ENCODE measurements at regions not wholly inside any gene's neighbourhood (a gene's known extent, or its start where the extent isn't known, plus 50 kb on each side); places are given as distances from the start of the nearest gene placed in this dataset.
A peak's percentile ranks its signal among the peaks of the same experiment; 100 is the strongest.

DNA sequence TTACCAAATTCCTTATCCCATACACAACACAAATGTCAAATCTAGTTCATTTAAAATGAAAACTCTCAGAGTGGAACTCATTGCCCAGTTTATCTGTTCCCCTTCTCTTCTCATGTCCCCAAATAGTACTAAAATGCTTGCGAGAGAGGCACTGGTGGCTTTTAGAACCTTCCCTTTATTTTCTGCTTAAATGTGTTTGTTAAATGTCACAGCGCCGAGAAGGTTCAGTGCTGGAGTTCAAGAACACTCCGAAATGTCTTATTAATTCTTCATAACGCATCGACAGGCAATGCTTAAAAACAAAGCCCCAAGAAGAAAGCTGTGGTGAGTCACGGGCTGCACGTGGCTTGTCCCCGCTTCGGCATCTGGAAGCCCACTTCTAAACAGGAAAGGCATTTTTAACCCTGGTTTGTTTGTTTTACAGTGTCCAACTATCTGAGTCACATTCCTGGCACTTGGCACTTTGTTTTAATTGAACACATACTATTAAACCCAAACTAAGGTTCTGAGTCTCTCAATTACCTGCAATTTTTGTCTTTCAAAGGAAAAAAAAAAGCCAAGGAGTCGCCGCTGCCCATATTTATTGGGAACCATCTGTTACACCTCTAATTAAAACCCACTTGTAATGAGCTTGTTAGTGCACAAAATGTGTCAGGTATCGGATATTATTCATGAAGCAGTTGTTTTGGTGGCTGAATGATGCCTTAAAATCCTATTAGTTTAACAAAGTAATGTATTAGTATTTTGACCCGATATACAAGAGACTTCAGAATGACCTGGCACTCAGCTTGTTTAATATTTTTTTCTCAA lies 49.9 kb upstream of the MGMT start:
- TF ChIP-seq ATF3 (IDR thresholded peaks at IDR 0.05) (no peak), GABPA (IDR thresholded peaks at IDR 0.05 in 1 of 2, conservative IDR thresholded peaks at IDR 0.05 in 1 of 2) (no peak), TAF1 (conservative IDR thresholded peaks at IDR 0.05) (no peak), FOXA1 (IDR thresholded peaks at IDR 0.05) (no peak), JUND (IDR thresholded peaks at IDR 0.05) (peak; percentile 7 to 31), FOXA2 (IDR thresholded peaks at IDR 0.05) (no peak), YY1 (IDR thresholded peaks at IDR 0.05) (no peak), SP1 (IDR thresholded peaks at IDR 0.05) (no peak)
- TF ChIP-seq, protein P1, sequence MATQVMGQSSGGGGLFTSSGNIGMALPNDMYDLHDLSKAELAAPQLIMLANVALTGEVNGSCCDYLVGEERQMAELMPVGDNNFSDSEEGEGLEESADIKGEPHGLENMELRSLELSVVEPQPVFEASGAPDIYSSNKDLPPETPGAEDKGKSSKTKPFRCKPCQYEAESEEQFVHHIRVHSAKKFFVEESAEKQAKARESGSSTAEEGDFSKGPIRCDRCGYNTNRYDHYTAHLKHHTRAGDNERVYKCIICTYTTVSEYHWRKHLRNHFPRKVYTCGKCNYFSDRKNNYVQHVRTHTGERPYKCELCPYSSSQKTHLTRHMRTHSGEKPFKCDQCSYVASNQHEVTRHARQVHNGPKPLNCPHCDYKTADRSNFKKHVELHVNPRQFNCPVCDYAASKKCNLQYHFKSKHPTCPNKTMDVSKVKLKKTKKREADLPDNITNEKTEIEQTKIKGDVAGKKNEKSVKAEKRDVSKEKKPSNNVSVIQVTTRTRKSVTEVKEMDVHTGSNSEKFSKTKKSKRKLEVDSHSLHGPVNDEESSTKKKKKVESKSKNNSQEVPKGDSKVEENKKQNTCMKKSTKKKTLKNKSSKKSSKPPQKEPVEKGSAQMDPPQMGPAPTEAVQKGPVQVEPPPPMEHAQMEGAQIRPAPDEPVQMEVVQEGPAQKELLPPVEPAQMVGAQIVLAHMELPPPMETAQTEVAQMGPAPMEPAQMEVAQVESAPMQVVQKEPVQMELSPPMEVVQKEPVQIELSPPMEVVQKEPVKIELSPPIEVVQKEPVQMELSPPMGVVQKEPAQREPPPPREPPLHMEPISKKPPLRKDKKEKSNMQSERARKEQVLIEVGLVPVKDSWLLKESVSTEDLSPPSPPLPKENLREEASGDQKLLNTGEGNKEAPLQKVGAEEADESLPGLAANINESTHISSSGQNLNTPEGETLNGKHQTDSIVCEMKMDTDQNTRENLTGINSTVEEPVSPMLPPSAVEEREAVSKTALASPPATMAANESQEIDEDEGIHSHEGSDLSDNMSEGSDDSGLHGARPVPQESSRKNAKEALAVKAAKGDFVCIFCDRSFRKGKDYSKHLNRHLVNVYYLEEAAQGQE (IDR thresholded peaks at IDR 0.05): no peak
- TF ChIP-seq, protein P2, sequence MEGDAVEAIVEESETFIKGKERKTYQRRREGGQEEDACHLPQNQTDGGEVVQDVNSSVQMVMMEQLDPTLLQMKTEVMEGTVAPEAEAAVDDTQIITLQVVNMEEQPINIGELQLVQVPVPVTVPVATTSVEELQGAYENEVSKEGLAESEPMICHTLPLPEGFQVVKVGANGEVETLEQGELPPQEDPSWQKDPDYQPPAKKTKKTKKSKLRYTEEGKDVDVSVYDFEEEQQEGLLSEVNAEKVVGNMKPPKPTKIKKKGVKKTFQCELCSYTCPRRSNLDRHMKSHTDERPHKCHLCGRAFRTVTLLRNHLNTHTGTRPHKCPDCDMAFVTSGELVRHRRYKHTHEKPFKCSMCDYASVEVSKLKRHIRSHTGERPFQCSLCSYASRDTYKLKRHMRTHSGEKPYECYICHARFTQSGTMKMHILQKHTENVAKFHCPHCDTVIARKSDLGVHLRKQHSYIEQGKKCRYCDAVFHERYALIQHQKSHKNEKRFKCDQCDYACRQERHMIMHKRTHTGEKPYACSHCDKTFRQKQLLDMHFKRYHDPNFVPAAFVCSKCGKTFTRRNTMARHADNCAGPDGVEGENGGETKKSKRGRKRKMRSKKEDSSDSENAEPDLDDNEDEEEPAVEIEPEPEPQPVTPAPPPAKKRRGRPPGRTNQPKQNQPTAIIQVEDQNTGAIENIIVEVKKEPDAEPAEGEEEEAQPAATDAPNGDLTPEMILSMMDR (IDR thresholded peaks at IDR 0.05; ENCODE audit: low read depth, low read length, missing input control): no peak
- TF ChIP-seq, protein P3, sequence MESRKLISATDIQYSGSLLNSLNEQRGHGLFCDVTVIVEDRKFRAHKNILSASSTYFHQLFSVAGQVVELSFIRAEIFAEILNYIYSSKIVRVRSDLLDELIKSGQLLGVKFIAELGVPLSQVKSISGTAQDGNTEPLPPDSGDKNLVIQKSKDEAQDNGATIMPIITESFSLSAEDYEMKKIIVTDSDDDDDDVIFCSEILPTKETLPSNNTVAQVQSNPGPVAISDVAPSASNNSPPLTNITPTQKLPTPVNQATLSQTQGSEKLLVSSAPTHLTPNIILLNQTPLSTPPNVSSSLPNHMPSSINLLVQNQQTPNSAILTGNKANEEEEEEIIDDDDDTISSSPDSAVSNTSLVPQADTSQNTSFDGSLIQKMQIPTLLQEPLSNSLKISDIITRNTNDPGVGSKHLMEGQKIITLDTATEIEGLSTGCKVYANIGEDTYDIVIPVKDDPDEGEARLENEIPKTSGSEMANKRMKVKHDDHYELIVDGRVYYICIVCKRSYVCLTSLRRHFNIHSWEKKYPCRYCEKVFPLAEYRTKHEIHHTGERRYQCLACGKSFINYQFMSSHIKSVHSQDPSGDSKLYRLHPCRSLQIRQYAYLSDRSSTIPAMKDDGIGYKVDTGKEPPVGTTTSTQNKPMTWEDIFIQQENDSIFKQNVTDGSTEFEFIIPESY (IDR thresholded peaks at IDR 0.05): no peak

Data from liver (tissue), 3 donors.